Astrocyte (in vitro differentiated cells and primary cell): ENCODE measurements at regions not wholly inside any gene's neighbourhood (a gene's known extent, or its start where the extent isn't known, plus 50 kb on each side); places are given as distances from the start of the nearest gene placed in this dataset.

Experiments
- EZH2 ChIP-seq: IDR thresholded peaks from 2 replicates; pipeline ENCODE4 v1.6.1; 2012; ENCODE audit warnings: mild to moderate bottlenecking, low read length, inconsistent platforms; ENCODE audit not compliant: insufficient read depth
- TF ChIP-seq, protein P1 (sequence below): IDR thresholded peaks from 2 replicates; pipeline ENCODE4 v1.5.1; 2011; ENCODE audit warnings: low read depth, mild to moderate bottlenecking, inconsistent platforms, low read length, moderate library complexity; ENCODE audit not compliant: insufficient read depth

DNA sequence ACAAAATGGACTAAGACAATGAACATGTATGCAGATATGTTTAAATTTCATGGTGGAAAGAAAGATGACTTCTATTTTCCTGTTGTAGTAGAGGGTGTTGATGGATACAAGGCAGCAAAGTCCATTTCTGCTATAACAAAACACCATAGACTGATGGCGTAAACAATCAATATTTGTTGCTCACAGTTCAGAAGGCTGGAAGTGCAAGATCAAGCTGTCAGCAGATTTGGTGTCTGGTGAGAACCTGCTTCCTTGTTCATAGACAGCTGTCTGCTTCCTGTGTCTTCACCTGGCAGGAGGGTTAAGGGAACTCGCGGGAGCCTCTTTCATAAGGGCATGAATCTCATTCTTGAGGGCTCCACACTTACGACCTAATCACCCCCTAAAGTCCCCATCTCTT lies 83.0 kb upstream of the ELOVL5 start:
- TF ChIP-seq EZH2 = no peak
- TF ChIP-seq, protein P1, sequence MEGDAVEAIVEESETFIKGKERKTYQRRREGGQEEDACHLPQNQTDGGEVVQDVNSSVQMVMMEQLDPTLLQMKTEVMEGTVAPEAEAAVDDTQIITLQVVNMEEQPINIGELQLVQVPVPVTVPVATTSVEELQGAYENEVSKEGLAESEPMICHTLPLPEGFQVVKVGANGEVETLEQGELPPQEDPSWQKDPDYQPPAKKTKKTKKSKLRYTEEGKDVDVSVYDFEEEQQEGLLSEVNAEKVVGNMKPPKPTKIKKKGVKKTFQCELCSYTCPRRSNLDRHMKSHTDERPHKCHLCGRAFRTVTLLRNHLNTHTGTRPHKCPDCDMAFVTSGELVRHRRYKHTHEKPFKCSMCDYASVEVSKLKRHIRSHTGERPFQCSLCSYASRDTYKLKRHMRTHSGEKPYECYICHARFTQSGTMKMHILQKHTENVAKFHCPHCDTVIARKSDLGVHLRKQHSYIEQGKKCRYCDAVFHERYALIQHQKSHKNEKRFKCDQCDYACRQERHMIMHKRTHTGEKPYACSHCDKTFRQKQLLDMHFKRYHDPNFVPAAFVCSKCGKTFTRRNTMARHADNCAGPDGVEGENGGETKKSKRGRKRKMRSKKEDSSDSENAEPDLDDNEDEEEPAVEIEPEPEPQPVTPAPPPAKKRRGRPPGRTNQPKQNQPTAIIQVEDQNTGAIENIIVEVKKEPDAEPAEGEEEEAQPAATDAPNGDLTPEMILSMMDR = no peak
